Body of pancreas (tissue), 4 donors: ENCODE measurements at regions not wholly inside any gene's neighbourhood (a gene's known extent, or its start where the extent isn't known, plus 50 kb on each side); places are given as distances from the start of the nearest gene placed in this dataset.

Experiments
- ATAC-seq: fragments of 150-250 bp; one replicate; pipeline ENCODE4 v1.9.1; 2016
- DNase-seq, 4 donors: peaks; one replicate each; pipeline ENCODE4 v3.0.0-alpha.2; 2019
- H3K27ac ChIP-seq, 4 donors: fragments of 200-600 bp; sonication (generic); 1 replicate in 3 of 4; 2 replicates in 1 of 4; pipeline versions ENCODE4 v1.5.1 to v1.6.1; 2016 to 2019; ENCODE audit warnings: mild to moderate bottlenecking in 1 of 4, mixed read lengths in 1 of 4, moderate library complexity in 1 of 4
- H3K27me3 ChIP-seq, 2 donors: fragments of 200-600 bp; sonication (generic); one replicate each; pipeline ENCODE4 v1.6.0; 2016; ENCODE audit warnings: mild to moderate bottlenecking in 1 of 2
- H3K36me3 ChIP-seq, 2 donors: fragments of 200-600 bp; sonication (generic); replicated peaks in 1 of 2; 2 replicates each; pipeline ENCODE4 v1.5.1; 2016; ENCODE audit warnings: low read depth in 2 of 2; ENCODE audit not compliant: insufficient read depth in 1 of 2
- H3K4me1 ChIP-seq: fragments of 200-600 bp; sonication (generic); one replicate; pipeline ENCODE4 v1.6.0; 2016
- H3K4me3 ChIP-seq, 2 donors: fragments of 200-600 bp; sonication (generic); 1 replicate in 1 of 2; 2 replicates in 1 of 2; pipeline ENCODE4 v1.5.1; 2016 to 2019
- H3K9me3 ChIP-seq, 3 donors: fragments of 200-600 bp; sonication (generic); 1 replicate in 2 of 3; 2 replicates in 1 of 3; pipeline ENCODE4 v1.5.1; 2016
- POLR2A ChIP-seq, 3 donors: fragments of 450-650 bp; IDR thresholded peaks; one replicate each; pipeline ENCODE4 v1.6.1; 2016; ENCODE audit warnings: antibody characterized with exemption in 3 of 3, mild to moderate bottlenecking in 2 of 3
- WGBS, 2 donors: methylation state at CpG; one replicate each; pipeline ENCODE4 v1.1.5; 2017; 5-methylcytosine and 5-hydroxymethylcytosine counted together
- intact Hi-C: fragments of 100-400 bp; cut with DNase I; formaldehyde crosslinking; loops from one replicate; pipeline ENCODE4 v1.15.1; 2023
- TF ChIP-seq, protein P1 (sequence below), 7 experiments: fragments of 450-650 bp in 4 of 7; fragments of 200-600 bp in 3 of 7; sonication (generic) in 3 of 7; IDR thresholded peaks; one replicate each; pipeline ENCODE4 v1.5.1; 2016 to 2019; ENCODE audit warnings: antibody characterized with exemption in 7 of 7

DNA sequence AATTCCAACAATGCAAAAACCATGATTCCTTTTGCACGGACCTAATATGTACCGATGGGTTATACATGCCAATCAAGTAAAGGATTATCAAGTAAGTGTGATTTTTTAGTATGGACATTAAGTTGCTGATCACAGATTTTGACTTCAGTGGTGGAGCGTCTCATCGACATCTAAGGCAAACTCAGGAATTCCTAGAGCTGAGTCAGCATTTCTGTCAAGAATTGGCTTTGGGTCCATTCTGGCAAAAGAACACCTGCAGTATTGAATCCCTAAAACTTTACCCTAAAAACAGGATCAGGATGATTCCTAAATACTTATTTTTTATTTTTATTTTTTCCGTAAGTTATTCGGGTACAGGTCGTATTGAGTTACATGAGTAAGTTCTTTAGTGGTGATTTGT is 83.6 kb downstream of the HPGD start:
- TF ChIP-seq POLR2A (IDR thresholded peaks at IDR 0.05): no peak
- TF ChIP-seq, protein P1, sequence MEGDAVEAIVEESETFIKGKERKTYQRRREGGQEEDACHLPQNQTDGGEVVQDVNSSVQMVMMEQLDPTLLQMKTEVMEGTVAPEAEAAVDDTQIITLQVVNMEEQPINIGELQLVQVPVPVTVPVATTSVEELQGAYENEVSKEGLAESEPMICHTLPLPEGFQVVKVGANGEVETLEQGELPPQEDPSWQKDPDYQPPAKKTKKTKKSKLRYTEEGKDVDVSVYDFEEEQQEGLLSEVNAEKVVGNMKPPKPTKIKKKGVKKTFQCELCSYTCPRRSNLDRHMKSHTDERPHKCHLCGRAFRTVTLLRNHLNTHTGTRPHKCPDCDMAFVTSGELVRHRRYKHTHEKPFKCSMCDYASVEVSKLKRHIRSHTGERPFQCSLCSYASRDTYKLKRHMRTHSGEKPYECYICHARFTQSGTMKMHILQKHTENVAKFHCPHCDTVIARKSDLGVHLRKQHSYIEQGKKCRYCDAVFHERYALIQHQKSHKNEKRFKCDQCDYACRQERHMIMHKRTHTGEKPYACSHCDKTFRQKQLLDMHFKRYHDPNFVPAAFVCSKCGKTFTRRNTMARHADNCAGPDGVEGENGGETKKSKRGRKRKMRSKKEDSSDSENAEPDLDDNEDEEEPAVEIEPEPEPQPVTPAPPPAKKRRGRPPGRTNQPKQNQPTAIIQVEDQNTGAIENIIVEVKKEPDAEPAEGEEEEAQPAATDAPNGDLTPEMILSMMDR (IDR thresholded peaks at IDR 0.05): no peak
- no peaks in the 10 kb centered on the region for H3K27me3 ChIP-seq
- H3K4me1 ChIP-seq: no peaks in the 10 kb centered on the region
- no peaks in the 10 kb centered on the region for H3K9me3 ChIP-seq
- 91 to 93% methylated on average over 7 of the region's 7 CpGs for WGBS, 2 donors
- no peaks in the 10 kb centered on the region for H3K36me3 ChIP-seq
- no peak overlapping the region for H3K27ac ChIP-seq
- no peak for DNase-seq
- no peak overlapping the region for H3K4me3 ChIP-seq
- ATAC-seq: no peak
- intact Hi-C loops: no loop called here

DNA sequence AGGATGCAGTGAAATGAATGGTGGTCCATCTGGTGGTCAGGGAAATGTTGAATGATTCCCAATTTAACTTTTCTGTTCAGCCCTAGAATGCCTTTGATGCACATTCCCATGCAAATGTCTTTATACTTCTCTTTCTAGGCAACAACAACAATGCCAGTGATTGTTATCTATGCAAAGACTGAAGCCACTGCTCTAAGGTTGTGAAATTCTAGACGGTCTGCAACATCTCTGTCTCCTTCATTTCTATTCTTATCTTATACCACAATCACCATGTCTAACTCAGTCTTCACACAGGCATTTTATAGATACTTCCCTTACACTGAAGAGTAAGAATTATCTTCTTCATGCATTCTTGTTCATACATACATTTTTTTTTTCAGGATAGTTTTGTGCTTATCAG is 84.5 kb downstream of the HPGD start:
- DNase-seq: no peak
- Histone ChIP-seq H3K27ac (no peak overlapping the region), H3K36me3 (no peaks in the 10 kb centered on the region), H3K4me3 (no peak overlapping the region), H3K9me3 (no peaks in the 10 kb centered on the region), H3K4me1 (no peaks in the 10 kb centered on the region), H3K27me3 (no peaks in the 10 kb centered on the region)
- intact Hi-C loops: no loop called here
- TF ChIP-seq, protein P1 (IDR thresholded peaks at IDR 0.05): no peak
- no peak for TF ChIP-seq POLR2A (IDR thresholded peaks at IDR 0.05)
- no peak for ATAC-seq
- WGBS, 2 donors: 26 to 50% methylated on average over 1 of the region's 1 CpG

DNA sequence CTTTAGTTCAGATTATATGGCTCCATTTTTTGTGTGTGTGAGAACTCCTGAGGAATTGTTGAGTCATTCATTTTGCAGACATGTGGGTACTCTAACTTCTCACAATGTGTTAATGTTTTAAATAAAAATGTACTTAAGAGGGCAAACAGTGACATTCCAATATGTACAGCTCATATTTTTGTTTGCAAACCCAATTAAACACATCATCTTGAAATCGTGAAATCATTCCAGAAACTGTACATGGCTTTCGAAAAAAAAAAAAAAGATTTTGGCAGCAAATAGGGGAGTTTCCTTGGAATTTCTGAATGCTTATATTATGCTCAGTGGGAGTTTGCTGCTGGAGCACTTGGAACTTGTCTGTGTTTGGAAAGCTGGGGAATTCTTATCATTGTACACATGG is 85.0 kb downstream of the HPGD start:
- Histone ChIP-seq H3K4me3 (no peak overlapping the region), H3K36me3 (no peaks in the 10 kb centered on the region), H3K27me3 (no peaks in the 10 kb centered on the region), H3K4me1 (no peaks in the 10 kb centered on the region), H3K27ac (no peak overlapping the region), H3K9me3 (no peaks in the 10 kb centered on the region)
- DNase-seq: no peak
- ATAC-seq: no peak
- intact Hi-C loops: no loop called here
- TF ChIP-seq, protein P1 (IDR thresholded peaks at IDR 0.05): no peak
- TF ChIP-seq POLR2A (IDR thresholded peaks at IDR 0.05): no peak
- WGBS, 2 donors: 18 to 29% methylated on average over 2 of the region's 2 CpGs

DNA sequence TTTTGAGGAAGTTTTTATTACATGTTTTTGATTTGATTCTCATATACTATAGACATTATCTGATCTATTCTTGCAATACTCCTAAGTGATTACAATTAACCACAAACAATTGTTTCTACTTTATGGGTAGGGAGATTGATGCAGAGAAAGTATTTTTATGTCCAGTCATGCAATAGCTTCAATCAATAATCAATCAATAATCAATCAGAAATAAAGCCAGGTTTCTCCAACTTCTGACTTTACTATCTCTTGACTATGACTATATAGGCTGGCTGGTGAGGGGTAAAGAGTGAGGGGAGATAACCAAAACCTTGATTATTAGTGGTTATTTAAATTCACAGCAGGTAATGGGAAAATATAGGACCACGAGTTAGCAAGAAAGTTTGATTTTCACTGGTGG is 85.9 kb downstream of the HPGD start:
- intact Hi-C loops: no loop called here

DNA sequence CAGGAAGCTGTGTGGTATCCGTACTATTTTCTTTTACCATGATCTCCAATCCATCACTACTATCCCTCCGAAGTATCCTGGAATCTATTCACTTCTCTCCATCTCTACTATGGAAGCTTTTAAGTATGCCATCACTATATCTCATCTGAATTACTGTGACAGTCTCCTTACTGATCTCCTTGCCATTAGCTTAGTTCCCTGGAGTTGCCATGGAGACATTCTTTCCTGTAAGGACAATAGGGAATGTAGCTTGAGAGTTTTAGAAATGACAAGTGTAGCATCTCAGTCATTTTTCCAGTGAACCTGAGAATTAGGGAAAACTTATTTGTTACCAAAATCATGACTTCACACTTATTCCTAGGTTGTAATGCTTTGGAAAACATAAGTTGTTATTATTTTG is 86.3 kb downstream of the HPGD start:
- no peaks in the 10 kb centered on the region for H3K27me3 ChIP-seq
- intact Hi-C loops: no loop called here
- TF ChIP-seq, protein P1 (IDR thresholded peaks at IDR 0.05): no peak
- TF ChIP-seq POLR2A (IDR thresholded peaks at IDR 0.05): no peak
- no peaks in the 10 kb centered on the region for H3K36me3 ChIP-seq
- ATAC-seq: no peak
- no peak for DNase-seq
- no peaks in the 10 kb centered on the region for H3K9me3 ChIP-seq
- H3K4me1 ChIP-seq: no peaks in the 10 kb centered on the region
- H3K27ac ChIP-seq: no peak overlapping the region
- WGBS, 2 donors: 86% methylated on average over 2 of the region's 2 CpGs
- H3K4me3 ChIP-seq: no peak overlapping the region

More for the DNA sequence above, 85.9 kb downstream of the HPGD start:
- Histone ChIP-seq H3K9me3 (no peaks in the 10 kb centered on the region), H3K4me3 (no peak overlapping the region), H3K36me3 (no peaks in the 10 kb centered on the region), H3K4me1 (no peaks in the 10 kb centered on the region), H3K27ac (no peak overlapping the region), H3K27me3 (no peaks in the 10 kb centered on the region)
- ATAC-seq (no peak), DNase-seq (no peak)
- 55 to 73% methylated on average over 1 of the region's 1 CpG for WGBS, 2 donors
- TF ChIP-seq, protein P1 (IDR thresholded peaks at IDR 0.05): no peak
- TF ChIP-seq POLR2A (IDR thresholded peaks at IDR 0.05): no peak
